ENCODE measurements at regions not wholly inside any gene's neighbourhood (a gene's known extent, or its start where the extent isn't known, plus 50 kb on each side); places are given as distances from the start of the nearest gene placed in this dataset.

- no peak for DNase-seq
- H3K27me3 ChIP-seq: no peaks in the 10 kb centered on the region
- H3K4me1 ChIP-seq: no peaks in the 10 kb centered on the region
- intact Hi-C loops (cut with DNase I): no loop called here
- WGBS, 2 donors: 36 to 55% methylated on average over 3 of the region's 3 CpGs
- TF ChIP-seq POLR2AphosphoS5 (IDR thresholded peaks at IDR 0.05): no peak
- TF ChIP-seq, protein P1, sequence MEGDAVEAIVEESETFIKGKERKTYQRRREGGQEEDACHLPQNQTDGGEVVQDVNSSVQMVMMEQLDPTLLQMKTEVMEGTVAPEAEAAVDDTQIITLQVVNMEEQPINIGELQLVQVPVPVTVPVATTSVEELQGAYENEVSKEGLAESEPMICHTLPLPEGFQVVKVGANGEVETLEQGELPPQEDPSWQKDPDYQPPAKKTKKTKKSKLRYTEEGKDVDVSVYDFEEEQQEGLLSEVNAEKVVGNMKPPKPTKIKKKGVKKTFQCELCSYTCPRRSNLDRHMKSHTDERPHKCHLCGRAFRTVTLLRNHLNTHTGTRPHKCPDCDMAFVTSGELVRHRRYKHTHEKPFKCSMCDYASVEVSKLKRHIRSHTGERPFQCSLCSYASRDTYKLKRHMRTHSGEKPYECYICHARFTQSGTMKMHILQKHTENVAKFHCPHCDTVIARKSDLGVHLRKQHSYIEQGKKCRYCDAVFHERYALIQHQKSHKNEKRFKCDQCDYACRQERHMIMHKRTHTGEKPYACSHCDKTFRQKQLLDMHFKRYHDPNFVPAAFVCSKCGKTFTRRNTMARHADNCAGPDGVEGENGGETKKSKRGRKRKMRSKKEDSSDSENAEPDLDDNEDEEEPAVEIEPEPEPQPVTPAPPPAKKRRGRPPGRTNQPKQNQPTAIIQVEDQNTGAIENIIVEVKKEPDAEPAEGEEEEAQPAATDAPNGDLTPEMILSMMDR (IDR thresholded peaks at IDR 0.05): no peak
- no peak for TF ChIP-seq POLR2A (IDR thresholded peaks at IDR 0.05)
- H3K27ac ChIP-seq: no peak overlapping the region
- H3K4me3 ChIP-seq: no peak overlapping the region
- peaks cover 0 to 4% (median 0%) of the 10 kb centered on the region in 4 donors for H3K9me3 ChIP-seq
- H3K36me3 ChIP-seq: no peaks in the 10 kb centered on the region
Observed at GRCh38 chr4:189278597-189279165, 662.0 kb upstream of the FRG1 start.

DNA sequence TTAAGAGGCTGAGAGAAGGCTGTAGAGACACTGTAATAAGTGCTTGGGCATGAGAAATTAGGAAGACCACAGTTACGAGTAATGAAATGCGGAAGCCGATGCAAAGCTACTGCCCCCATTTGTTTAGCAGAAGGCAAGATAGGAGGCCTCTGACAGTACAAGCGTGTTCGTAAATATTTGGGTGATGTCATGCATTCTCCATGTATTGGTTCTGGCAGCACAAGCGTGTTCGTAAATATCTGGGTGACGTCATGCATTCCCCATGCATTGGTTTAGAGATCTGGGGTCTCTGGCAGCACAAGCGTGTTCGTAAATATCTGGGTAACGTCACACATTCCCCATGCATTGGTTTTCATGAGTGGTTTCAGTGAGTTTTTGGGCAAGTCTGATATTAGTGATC is 661.5 kb upstream of the FRG1 start:
- WGBS, 2 donors: 76 to 79% methylated on average over 11 of the region's 11 CpGs
- TF ChIP-seq, protein P1 (IDR thresholded peaks at IDR 0.05): no peak
- TF ChIP-seq EP300 (IDR thresholded peaks at IDR 0.05) (no peak), POLR2AphosphoS5 (IDR thresholded peaks at IDR 0.05) (no peak)
- no peak for DNase-seq
- intact Hi-C loops (cut with DNase I): no loop called here
- no peaks in the 10 kb centered on the region for H3K27me3 ChIP-seq
- no peak overlapping the region for H3K27ac ChIP-seq
- no peaks in the 10 kb centered on the region for H3K36me3 ChIP-seq
- no peaks in the 10 kb centered on the region for H3K4me1 ChIP-seq
- peaks cover 0 to 4% (median 0%) of the 10 kb centered on the region in 4 donors for H3K9me3 ChIP-seq
- no peak overlapping the region for H3K4me3 ChIP-seq

DNA sequence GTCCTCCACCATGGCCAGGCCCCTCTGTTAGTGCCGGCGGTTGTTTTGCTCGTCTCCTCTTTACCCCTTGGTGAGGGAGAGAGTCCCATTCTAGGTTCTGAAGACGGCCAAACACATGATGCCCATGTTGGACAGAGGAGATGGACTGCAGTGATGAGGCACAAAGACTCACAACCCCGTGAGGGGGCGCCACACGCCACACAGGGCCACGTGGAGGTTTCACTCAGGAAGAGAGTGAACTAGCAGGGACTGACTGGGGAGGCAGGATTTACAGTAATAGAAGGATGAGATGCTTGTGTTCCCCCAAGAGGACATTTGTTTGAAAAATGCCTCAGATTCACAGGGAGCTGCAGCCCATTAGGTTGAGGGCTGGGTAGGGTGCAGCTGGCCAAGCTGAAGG is 655.3 kb upstream of the FRG1 start:
- WGBS, 2 donors: 69 to 76% methylated on average over 8 of the region's 8 CpGs
- Histone ChIP-seq H3K27me3 (no peaks in the 10 kb centered on the region), H3K36me3 (no peaks in the 10 kb centered on the region), H3K9me3 (peaks cover 0 to 8% (median 0%) of the 10 kb centered on the region in 4 donors), H3K4me3 (no peak overlapping the region), H3K27ac (no peak overlapping the region), H3K4me1 (no peaks in the 10 kb centered on the region)
- intact Hi-C loops (cut with DNase I): no loop called here
- DNase-seq: no peak
- no peak for TF ChIP-seq EP300 (IDR thresholded peaks at IDR 0.05)
- TF ChIP-seq, protein P1 (IDR thresholded peaks at IDR 0.05): no peak
- TF ChIP-seq POLR2AphosphoS5 (IDR thresholded peaks at IDR 0.05): no peak
- TF ChIP-seq POLR2A (IDR thresholded peaks at IDR 0.05): no peak

DNA sequence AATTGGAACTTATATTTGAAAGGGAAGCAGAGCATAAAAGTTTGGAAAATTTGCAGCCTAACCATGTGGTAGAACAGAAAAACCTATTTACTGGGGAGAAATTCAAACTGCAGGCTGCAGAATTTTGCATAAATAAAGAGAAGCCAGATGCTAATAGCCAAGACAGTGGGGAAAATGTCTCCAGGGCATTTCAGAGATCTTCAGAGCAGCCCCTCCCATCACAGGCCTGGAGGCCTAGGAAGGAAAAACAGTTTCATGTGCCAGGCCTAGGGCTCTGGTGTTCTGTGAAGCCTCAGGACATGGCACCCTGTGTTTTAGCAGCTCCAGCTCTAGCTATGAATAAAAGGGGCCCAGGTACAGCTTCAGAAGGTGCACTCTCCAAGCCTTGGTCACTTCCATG is 648.7 kb upstream of the FRG1 start:
- no peak for DNase-seq
- H3K27me3 ChIP-seq: no peaks in the 10 kb centered on the region
- H3K4me1 ChIP-seq: peaks cover 0 to 11% (median 0%) of the 10 kb centered on the region in 4 donors
- no peaks in the 10 kb centered on the region for H3K36me3 ChIP-seq
- no peak overlapping the region for H3K27ac ChIP-seq
- intact Hi-C loops (cut with DNase I): no loop called here
- TF ChIP-seq POLR2AphosphoS5 (IDR thresholded peaks at IDR 0.05) (no peak), POLR2A (IDR thresholded peaks at IDR 0.05) (no peak), EP300 (IDR thresholded peaks at IDR 0.05) (no peak)
- TF ChIP-seq, protein P1 (IDR thresholded peaks at IDR 0.05): no peak
- peaks cover 0 to 4% (median 0%) of the 10 kb centered on the region in 4 donors for H3K9me3 ChIP-seq
- no peak overlapping the region for H3K4me3 ChIP-seq

- no peak for DNase-seq
- no peaks in the 10 kb centered on the region for H3K36me3 ChIP-seq
- no peak overlapping the region for H3K4me3 ChIP-seq
- peaks cover 0 to 11% (median 0%) of the 10 kb centered on the region in 4 donors for H3K4me1 ChIP-seq
- no peak overlapping the region for H3K27ac ChIP-seq
- no peaks in the 10 kb centered on the region for H3K27me3 ChIP-seq
- no peak for TF ChIP-seq EP300 (IDR thresholded peaks at IDR 0.05)
- TF ChIP-seq, protein P1 (IDR thresholded peaks at IDR 0.05): no peak
- no peak for TF ChIP-seq POLR2A (IDR thresholded peaks at IDR 0.05)
- TF ChIP-seq POLR2AphosphoS5 (IDR thresholded peaks at IDR 0.05): no peak
- peaks cover 0 to 4% (median 0%) of the 10 kb centered on the region in 4 donors for H3K9me3 ChIP-seq
- WGBS, 2 donors: 28 to 39% methylated on average over 3 of the region's 3 CpGs
- intact Hi-C loops (cut with DNase I): no loop called here
Observed at GRCh38 chr4:189293459-189293858, 647.2 kb upstream of the FRG1 start.
